Neural cell (in vitro differentiated cells): ENCODE measurements at regions not wholly inside any gene's neighbourhood (a gene's known extent, or its start where the extent isn't known, plus 50 kb on each side); places are given as distances from the start of the nearest gene placed in this dataset.

ENCODE experiments used
- EP300 ChIP-seq: fragments of 450-650 bp; conservative IDR thresholded peaks from 2 replicates; pipeline ENCODE4 v1.6.1; 2014; ENCODE audit warnings: antibody characterized with exemption, mild to moderate bottlenecking, moderate library complexity; ENCODE audit not compliant: poor library complexity, severe bottlenecking
- RAD21 ChIP-seq: fragments of 450-650 bp; conservative IDR thresholded peaks from 2 replicates; pipeline ENCODE4 v1.6.1; 2014; ENCODE audit warnings: antibody characterized with exemption, mild to moderate bottlenecking, moderate library complexity
- SMC3 ChIP-seq: fragments of 450-650 bp; conservative IDR thresholded peaks from 2 replicates; pipeline ENCODE4 v1.6.1; 2014; ENCODE audit warnings: antibody characterized with exemption, mild to moderate bottlenecking, moderate library complexity; ENCODE audit not compliant: poor library complexity
- TAF1 ChIP-seq: IDR thresholded peaks from 2 replicates; pipeline ENCODE4 v1.6.1; 2012; ENCODE audit warnings: low read depth
- TF ChIP-seq, protein P1 (sequence below): fragments of 450-650 bp; IDR thresholded peaks from 2 replicates; pipeline ENCODE4 v1.5.1; 2014; ENCODE audit warnings: antibody characterized with exemption, mild to moderate bottlenecking, moderate library complexity; ENCODE audit not compliant: poor library complexity, severe bottlenecking

DNA sequence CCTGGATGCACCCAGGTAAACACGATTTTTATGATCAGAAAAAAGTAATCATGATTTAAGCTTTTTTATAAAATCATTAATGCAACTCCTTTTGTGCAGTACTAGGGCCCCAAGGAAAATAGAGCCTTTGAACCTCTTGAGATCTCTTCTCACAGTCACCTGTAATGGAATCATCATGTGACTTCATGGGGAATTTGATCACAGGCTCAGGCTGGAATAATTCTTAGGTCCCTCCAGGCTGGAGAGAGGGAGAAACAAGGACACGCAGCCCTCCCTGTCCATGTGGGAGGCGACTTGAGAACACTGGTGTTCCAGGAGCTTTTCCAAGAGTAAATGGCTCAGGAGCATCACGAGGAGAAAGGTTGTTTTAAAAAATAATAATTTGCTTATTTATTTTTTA lies 156.1 kb downstream of the NUFIP1 start:
- TF ChIP-seq, protein P1, sequence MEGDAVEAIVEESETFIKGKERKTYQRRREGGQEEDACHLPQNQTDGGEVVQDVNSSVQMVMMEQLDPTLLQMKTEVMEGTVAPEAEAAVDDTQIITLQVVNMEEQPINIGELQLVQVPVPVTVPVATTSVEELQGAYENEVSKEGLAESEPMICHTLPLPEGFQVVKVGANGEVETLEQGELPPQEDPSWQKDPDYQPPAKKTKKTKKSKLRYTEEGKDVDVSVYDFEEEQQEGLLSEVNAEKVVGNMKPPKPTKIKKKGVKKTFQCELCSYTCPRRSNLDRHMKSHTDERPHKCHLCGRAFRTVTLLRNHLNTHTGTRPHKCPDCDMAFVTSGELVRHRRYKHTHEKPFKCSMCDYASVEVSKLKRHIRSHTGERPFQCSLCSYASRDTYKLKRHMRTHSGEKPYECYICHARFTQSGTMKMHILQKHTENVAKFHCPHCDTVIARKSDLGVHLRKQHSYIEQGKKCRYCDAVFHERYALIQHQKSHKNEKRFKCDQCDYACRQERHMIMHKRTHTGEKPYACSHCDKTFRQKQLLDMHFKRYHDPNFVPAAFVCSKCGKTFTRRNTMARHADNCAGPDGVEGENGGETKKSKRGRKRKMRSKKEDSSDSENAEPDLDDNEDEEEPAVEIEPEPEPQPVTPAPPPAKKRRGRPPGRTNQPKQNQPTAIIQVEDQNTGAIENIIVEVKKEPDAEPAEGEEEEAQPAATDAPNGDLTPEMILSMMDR = no peak
- TF ChIP-seq TAF1 (no peak), RAD21 (no peak), SMC3 (no peak), EP300 (no peak)
